Limb (tissue), 2 donors: ENCODE measurements at regions not wholly inside any gene's neighbourhood (a gene's known extent, or its start where the extent isn't known, plus 50 kb on each side); places are given as distances from the start of the nearest gene placed in this dataset.

Source experiments
- DNase-seq, 2 donors: peaks; one replicate each; pipeline ENCODE4 v3.0.0-alpha.2; 2016; ENCODE audit errors: extremely low spot score in 2 of 2

GRCh38 chr6:120108061-120108795, 758.7 kb upstream of the MAN1A1 start:
- no peak for DNase-seq

- no peak for DNase-seq
Measured at GRCh38 chr6:120103618-120104017, 754.1 kb upstream of the MAN1A1 start.

DNA sequence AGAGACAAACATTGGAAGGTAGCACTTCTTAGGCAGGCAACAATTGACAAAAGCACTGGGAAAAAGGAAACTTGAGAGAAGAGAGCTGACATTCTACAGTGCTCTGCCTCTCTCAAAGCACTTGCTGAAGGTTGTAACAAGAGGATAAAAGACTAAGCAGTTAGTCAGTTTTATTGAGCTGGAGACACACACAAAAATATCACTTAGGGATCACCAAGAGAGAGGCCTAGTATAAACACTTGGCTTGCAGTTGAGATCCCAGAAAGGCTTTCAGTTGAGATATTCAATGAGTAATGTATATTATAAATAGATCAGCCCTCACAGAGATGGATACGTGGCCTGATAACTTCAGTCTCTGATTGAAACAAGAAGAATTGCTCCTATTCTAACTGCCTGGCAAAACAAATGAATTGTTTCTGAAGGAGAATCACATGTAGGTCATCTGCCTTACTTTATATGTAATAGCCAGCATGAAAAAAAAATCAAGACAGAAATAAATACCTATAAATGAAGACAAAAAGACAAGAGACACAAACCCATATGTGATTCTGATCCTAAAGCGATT, 747.2 kb upstream of the MAN1A1 start:
- no peak for DNase-seq

DNA sequence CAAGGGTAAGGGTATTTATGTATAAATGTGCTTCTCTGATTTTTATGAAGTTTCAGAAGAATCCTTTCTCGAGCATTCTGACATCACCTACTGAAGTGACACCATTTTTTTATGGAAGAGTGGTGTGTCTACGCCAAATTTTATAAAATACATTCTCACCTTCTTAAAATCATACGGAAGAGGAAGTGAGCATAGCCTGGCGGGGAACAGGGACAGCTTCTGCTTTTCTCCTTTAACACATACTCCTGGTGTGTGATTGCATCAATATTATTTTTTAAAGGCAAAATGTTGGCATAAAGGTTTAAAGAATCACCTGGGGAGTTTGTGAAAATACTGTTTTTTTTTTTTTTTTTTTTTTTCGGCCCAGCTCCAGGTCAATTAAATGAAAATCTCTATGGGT, 733.6 kb upstream of the MAN1A1 start:
- DNase-seq, result no peak

DNA sequence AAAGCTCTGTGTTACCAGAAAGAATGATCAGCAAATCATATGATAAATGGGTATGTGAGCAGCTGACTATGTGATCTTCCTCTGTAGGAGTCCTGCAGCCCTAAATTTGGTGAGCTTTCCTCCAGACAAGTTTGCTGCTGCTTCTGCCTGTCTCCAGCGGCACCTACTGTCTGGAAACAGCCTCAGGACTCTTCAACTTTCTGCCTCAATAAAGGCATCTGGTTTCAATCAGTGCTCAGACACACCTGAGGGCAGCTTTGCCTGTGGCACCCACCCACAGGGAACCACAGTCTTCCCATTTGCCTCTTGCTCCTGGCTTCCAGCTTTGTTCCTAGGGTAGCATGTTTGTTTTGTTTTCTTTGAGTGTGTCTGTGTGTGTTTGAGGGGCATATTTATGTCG, 727.9 kb upstream of the MAN1A1 start:
- no peak for DNase-seq

DNA sequence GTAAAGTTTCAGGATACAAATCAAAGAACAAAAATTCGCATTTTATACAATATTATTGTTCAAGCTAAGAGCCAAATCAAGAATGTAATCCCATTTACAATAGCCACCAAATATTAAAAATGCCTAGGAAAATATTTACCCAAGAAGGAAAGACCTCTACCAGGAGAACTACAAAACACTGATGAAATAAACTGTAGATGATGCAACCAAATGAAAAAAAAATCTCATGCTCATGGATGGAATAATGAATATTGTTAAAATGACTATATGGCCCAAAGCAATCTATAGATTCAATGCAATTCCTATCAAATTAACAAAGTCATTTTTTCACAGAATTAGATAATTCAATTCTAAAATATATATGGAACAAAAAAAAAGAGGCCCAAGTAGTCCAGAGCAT, 708.8 kb upstream of the MAN1A1 start:
- no peak for DNase-seq

- no peak for DNase-seq
Measured at GRCh38 chr6:120056085-120056484, 706.5 kb upstream of the MAN1A1 start.

DNA sequence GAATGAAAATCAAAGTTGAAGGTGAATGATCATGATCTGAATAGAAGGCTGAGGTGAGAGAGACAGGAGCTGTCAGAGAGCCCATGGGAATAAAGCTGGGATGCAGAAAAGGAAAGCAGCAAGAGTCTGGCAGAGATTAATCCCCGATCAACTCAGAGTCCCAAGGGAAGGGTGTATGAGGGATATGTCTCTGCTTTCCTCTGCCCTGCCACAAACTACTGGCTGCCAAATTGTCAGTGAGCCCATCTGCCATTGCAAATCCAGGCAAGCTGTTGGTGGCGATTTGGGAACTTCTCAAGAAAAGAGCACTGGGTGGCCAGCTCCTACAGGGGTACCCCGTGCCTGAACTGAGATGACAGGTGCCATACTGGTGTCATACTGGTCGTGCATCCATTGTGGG, 705.5 kb upstream of the MAN1A1 start:
- no peak for DNase-seq

DNA sequence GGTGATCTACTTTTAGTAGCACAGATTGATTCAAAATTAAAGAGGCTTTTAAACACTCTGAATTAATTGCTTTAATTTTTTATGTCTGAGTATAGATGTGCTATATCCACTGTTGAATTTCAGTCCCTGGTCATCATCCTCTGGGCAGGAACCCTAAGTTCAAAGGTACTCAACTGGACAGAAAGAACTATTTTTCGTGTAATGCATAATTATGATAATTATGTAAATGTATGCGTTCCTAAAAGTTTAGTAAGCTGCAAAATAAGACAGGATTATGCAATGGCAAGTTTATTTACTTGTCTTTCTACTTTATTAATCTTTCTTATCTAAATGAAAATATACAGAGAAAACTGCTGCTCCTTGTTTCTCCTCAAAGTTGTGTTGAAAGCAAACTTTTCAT, 690.1 kb upstream of the MAN1A1 start:
- DNase-seq, result no peak

- no peak for DNase-seq
Measured at GRCh38 chr6:120031837-120032236, 682.3 kb upstream of the MAN1A1 start.

GRCh38 chr6:120026791-120027190, 677.2 kb upstream of the MAN1A1 start:
- no peak for DNase-seq

DNA sequence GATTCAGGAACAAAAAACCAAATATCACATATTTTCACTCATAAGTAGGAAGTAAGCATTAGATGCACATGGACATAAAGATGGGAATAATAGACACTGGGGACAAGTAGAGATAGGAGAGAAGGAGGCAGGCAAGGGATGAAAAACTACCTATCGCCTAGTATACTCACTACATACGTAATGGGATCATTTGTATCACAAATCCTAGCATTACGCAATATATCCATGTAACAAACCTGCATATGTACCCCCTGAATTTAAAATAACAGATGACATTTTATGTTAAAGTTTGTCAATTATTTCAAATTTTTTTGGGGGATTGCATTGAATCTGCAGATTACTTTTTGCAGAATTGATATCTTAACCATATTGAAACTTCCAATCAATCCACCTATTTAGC, 660.5 kb upstream of the MAN1A1 start:
- no peak for DNase-seq

DNA sequence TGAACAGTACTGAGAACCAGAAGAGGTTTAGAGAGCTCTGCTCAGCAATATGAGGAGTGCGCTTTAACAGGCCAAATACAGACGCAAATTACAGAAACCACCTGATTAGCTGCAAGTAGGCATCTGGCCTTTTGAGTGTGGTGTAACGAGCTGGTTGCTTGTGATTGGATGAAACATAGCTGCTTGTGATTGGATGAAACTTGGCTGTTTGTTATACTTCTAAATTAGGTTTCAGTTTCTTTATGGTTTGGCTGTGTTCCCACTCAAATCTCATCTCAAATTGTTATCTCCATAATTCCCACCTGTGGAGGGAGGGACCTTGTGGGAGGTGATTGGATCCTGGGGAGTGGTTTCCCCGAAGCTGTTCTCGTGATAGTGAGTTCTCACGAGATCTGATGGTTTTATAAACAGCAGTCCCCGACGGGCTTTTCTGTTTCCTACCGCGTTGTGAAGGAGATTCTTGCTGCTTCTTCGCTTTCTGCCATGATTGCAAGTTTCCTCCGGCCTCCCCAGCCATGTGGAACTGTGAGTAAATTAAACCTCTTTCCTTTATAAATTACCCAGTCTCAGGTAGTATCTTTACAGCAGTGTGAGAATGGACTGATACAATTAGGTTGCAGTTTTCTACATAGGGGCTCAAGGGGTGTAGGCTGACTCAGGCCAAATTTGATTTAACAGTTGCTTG, 655.9 kb upstream of the MAN1A1 start:
- DNase-seq, result no peak

GRCh38 chr6:119986934-119987549, 637.5 kb upstream of the MAN1A1 start:
- DNase-seq, result no peak

GRCh38 chr6:119985952-119986736, 636.6 kb upstream of the MAN1A1 start:
- DNase-seq, result no peak

GRCh38 chr6:119980802-119981201, 631.2 kb upstream of the MAN1A1 start:
- no peak for DNase-seq

DNA sequence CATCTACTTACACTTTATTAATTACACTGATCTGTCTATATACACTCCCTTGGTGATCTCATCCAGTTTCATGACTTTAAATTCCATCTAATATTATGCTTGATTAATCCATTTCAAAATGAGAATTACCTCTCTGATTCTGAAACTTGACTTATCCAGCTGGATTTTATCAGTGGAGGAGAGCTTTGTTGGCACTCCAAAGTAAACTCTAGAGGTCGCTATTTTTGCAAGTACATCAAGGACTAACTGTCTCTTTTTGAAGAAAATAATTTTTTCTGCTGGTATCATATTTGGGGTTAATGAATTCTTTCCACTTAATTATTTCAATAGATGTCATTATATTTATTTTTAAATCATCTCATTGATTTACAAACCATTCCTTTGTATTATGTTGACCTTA, 630.3 kb upstream of the MAN1A1 start:
- no peak for DNase-seq

GRCh38 chr6:119978274-119978889, 628.8 kb upstream of the MAN1A1 start:
- no peak for DNase-seq

- no peak for DNase-seq
Measured at GRCh38 chr6:119974430-119975159, 625.0 kb upstream of the MAN1A1 start.

DNA sequence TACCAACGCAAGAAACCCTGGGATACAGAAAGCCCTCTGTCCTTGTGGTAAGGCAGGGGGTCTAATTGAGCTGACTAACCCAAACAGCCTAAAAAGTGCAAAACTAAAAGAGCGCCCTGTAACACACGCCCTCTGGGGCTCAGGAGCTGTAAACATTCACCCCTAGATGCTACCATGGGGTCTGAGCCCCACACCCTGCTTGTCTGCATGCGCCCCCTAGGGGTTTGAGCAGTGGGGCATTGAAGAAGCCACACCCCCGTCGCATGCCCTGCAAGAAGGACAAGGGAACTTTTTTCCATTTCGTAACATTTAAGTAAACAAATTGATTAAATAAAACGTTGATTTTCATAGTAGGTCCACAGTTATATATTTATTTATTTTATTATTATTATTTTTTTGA, 616.9 kb upstream of the MAN1A1 start:
- DNase-seq, result no peak

- DNase-seq, result no peak
Measured at GRCh38 chr6:119965900-119966299, 616.3 kb upstream of the MAN1A1 start.
